ENCODE measurements at regions not wholly inside any gene's neighbourhood (a gene's known extent, or its start where the extent isn't known, plus 50 kb on each side); places are given as distances from the start of the nearest gene placed in this dataset.

- DNase-seq (ENCODE audit: low spot score), result no peak
These were observed 112.8 kb upstream of the LPP start for GRCh38 chr3:188041193-188041592.

DNA sequence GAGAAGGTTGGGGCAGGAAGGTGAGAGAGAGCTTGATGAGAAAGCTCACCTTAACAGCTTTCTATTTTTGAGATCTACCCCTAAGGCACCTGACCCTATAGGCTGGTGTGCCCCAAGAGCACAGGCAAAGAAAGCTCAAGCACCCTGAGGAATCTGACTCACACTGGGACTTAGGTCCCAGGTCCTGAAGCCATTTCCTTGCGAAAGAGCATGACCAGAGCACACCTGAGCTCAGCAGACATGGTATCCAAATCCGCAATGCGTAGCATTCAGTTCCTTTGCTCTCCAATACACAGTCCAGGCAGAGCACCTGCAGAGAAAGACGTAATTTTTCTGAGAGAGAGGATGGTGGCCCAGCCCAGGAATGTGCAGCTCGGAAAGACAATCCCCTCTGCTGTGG lies 112.1 kb upstream of the LPP start:
- DNase-seq (ENCODE audit: low spot score), result no peak

GRCh38 chr3:188042466-188042865 lies 111.5 kb upstream of the LPP start:
- no peak for DNase-seq (ENCODE audit: low spot score)

DNA sequence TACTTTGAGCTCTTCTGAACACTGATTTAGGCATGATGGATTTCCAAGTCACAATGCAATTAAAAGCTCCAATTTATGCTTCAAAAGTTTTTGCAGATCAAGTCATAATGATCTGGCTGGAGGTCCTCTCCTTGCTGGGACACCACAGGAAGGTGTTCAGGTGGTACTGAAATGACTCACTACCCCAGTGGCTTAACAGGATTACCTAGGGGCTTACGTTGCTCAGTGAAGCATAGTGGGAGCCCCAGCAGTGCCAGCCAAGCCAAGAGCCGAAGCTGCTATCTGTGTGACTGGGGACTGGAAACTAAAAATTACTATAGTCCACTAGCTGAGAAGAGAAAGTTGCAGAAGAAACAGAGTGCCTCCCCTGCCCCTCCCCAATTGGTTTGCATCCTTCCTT lies 110.1 kb upstream of the LPP start:
- DNase-seq (ENCODE audit: low spot score), result no peak

- DNase-seq (ENCODE audit: low spot score), result no peak
These were observed 107.3 kb upstream of the LPP start for GRCh38 chr3:188046561-188047211.

GRCh38 chr3:188047536-188047935 lies 106.4 kb upstream of the LPP start:
- DNase-seq (ENCODE audit: low spot score), result no peak

GRCh38 chr3:188049606-188050530 lies 104.1 kb upstream of the LPP start:
- DNase-seq (ENCODE audit: low spot score), result no peak

- DNase-seq (ENCODE audit: low spot score), result no peak
These were observed 102.2 kb upstream of the LPP start for GRCh38 chr3:188051801-188052168.

DNA sequence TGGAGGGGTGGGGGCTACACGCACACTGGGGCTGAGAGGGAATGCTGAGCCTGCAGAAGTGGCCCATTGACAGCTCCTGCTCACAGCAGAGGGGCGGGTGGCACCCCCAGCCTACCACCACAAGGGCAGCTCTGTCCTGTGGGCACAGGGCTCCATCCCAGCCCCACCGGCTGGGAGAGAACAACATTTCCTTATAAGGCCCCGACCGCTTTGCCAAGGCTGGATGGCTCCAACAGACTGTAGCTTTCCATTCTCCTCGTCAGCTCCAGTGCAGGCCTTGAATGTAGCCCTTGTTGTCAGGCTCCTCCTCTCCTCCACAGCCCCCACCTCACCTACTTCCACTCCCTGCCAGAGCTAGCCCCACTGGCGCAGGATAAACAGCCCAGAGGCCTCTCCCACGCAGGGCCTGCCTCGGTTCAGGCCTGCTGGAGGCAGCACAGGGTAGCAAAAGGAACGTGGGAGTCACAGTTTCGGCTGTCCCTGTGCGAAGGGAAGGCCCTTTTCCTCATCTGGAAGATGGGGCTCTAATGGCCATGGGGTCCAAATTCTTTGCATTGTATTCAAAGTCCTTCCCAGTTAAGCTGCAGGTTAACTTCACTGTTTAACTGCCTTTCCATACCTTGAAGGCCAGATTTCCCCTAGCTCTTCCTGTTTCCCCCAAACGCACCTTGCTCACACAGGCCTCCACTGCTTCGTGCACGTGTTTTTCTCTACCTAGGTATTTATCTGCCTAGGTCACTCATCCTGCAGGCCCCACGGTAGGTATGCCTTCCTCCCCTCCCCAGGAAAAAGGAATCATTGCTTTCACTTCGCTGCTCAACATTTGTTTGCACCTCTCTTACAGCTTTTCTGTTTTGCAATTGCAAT lies 101.6 kb upstream of the LPP start:
- DNase-seq (ENCODE audit: low spot score), result peak; percentile 100

GRCh38 chr3:188053036-188053340 lies 101.0 kb upstream of the LPP start:
- DNase-seq (ENCODE audit: low spot score), result no peak

- no peak for DNase-seq (ENCODE audit: low spot score)
These were observed 100.1 kb upstream of the LPP start for GRCh38 chr3:188053710-188054380.

- no peak for DNase-seq (ENCODE audit: low spot score)
These were observed 99.4 kb upstream of the LPP start for GRCh38 chr3:188054541-188054940.

DNA sequence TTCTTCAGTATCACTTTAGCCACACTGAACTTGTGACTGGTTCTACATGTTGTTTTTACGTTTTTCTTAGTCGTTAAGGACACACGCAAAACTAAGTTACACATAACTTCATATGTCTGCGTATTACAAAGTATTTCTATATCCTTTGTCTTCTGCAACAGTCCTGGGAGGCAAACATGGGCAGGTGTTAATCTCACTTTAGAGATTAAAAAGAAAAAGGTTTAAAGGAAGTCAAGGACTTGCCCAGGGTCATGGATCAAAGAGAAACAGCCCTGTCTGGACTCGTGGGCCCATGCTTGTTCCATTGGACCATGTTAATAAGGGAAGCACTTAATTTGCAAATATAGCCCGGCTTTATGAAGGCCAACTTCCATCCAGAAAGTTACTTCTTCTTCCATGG lies 98.6 kb upstream of the LPP start:
- DNase-seq (ENCODE audit: low spot score), result no peak

DNA sequence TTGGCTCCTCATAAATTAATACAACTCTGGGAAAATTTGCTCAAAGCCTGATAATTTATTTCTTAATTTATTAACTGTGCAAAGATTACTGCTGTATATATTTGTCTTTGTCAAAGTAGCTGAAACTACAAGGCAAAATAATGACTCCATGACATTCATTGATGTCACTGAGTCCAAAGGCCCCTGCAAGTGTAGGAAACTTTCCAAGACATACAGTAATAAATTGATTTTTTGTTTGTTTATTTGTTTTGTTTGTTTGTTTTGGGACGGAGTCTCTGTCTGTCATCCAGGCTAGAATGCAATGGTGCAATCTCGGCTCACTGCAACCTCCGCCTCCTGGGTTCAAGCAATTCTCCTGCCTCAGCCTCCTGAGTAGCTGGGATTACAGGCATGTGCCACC lies 96.8 kb upstream of the LPP start:
- no peak for DNase-seq (ENCODE audit: low spot score)

DNA sequence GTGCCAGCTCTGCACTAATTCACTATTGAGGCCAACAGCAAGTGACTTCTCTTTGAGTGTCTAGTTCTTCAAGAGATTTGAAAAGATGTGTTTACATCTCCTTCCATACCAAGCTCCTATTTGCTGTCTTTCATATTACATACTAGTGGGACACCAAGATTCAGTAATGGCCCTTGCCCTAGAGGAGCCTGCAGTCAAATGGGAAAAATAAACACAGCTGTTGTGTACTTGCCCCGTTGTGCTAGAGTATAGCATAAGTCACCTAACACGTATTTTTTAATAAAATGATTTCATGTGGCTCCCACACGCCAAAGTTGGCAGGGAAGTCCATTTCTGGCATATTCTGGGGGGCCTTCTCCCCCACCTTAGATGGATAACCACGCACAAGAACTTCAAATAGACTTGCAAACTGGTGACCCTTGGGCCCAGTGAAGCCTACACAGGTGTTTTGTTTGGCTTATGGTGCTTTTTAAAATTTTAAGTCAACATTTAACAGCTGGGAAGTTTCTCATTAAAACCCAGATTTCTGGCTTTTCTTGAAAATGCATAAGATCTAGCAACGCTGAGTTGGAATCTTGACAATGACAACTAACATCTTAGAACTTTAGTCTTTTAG lies 95.3 kb upstream of the LPP start:
- no peak for DNase-seq (ENCODE audit: low spot score)

DNA sequence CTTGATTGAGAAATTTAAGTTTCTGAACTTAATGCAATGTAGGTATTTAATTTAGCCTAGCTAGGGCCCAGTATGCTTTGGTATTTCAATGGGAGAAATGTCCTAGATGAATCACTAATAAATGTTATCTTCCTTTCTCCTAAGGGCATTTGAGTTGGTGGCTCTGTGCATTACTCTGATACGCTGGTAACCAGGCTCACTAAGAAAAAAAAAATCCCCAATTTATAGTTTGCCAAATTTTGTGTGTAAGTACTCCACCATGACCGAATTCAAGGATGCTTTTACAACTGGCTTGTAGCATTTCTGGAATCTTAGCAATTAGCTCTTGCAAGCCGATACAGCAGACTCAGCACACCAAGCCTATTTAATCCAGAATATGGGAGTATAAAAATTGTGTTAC lies 94.6 kb upstream of the LPP start:
- no peak for DNase-seq (ENCODE audit: low spot score)

DNA sequence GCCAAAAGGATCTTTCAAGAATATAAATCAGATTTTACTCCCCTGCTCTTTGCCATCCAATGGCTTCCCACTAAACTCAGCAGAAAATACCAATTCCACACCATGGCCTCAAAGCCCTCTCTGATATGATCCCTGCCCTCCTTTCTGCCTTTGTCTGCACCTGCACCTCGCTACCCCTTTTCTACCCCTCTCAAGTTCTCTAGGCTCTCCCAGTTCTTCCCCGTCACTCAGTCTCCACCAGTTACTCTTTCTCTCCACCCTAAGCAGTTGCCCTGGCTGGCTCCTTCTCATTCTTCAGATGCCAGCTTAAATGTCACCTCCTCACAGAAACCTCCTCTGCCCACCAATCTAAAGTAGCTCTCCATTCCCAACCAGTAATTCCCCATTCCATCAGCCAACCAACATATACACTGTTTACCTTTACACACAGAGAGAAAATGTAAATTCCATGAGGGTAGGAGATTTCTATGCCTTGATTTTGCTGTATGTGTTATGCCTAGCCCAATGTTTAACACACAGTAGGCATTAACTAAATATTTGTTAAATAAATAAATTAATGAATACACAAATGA lies 93.6 kb upstream of the LPP start:
- no peak for DNase-seq (ENCODE audit: low spot score)

- no peak for DNase-seq (ENCODE audit: low spot score)
These were observed 93.0 kb upstream of the LPP start for GRCh38 chr3:188060840-188061544.

- no peak for DNase-seq (ENCODE audit: low spot score)
These were observed 91.7 kb upstream of the LPP start for GRCh38 chr3:188062216-188062615.

DNA sequence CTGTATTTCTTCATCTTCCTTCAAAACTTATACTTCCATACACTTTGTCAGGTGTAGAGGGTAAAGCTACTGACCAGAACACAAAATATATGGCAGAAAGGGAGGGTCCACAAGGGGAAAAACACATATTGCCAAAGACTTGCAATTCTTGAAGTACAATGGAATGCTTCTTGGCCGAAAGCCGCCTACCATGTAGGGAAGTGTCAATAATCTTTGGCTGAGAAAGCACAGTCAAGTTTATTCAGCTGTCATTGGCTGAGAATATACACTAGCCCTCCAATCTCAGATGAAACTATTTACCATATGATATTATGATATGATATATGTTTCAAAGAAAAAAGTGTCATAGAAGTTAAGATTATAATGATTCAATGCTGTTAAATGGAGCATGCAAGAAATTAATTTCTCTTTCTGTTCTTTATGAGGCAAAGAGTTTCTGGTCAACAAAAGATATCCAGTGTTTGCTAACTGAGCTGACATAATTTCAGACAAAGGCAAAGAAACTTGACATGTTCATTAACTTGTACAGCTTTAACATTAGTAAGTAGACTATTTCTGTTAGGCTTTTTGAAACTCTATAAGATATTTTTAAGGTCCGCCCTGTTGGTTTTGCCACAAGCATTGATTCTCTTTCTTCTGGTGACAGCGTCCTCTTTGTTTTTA lies 89.0 kb upstream of the LPP start:
- DNase-seq (ENCODE audit: low spot score), result no peak

Measured in globus pallidus (tissue), 1 donor.